ENCODE measurements at regions not wholly inside any gene's neighbourhood (a gene's known extent, or its start where the extent isn't known, plus 50 kb on each side); places are given as distances from the start of the nearest gene placed in this dataset.

DNA sequence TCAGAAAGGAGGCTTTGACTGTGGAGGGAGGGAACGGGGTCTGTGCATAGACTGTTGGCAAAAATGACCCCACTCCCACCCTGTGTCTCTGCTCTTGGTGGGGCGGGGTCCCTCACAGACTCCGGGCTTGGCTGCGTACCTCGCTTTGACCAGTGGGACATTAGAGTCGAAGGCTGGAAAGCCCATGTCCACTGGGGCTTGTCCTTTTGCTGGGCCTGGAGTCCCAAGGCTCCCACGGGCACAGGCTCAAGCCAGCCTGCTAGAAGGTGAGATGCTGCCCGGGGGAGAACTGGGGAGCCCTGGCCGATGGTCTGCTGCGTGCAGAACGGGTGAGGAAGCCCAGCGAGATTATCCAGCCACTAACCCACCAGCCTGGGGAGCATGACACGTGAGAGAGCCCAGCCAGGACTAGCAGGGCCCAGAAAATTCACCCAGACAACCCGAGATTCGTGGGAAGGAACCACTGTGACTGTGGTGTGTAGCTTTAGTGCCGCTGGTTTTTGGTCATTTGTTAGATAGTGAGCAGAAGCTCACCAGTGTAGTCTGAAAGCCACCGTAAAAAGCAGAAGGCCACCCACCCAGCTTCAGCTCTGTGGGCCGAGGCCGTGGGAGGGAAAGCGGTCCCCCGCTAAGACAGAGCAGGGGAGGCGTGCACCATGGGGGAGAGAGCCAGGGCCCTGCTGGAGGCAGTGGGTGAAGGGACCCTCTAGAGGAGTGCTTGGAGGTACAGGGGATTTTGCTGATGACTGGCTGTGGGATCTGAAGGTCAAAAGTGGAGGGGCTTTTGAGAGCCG lies 78.3 kb upstream of the C1orf174 start:
- Histone ChIP-seq H3K27me3 (ENCODE audit: low read depth) (peaks cover 82% of the 10 kb centered on the region), H3K9me3 (replicated peaks) (no peaks in the 10 kb centered on the region), H3K27ac (replicated peaks) (no peak overlapping the region), H3K36me3 (no peaks in the 10 kb centered on the region), H3K4me3 (no peak overlapping the region), H3K4me1 (no peaks in the 10 kb centered on the region)
- no peak for DNase-seq
- no peak for TF ChIP-seq CTCF (IDR thresholded peaks at IDR 0.05; ENCODE audit: borderline replicate concordance)
- intact Hi-C loops (cut with micrococcal nuclease): no loop called here

GRCh38 chr1:3978990-3979325 lies 78.9 kb upstream of the C1orf174 start:
- TF ChIP-seq CTCF (IDR thresholded peaks at IDR 0.05; ENCODE audit: borderline replicate concordance): no peak
- Histone ChIP-seq H3K4me3 (no peak overlapping the region), H3K9me3 (replicated peaks) (no peaks in the 10 kb centered on the region), H3K36me3 (no peaks in the 10 kb centered on the region), H3K27me3 (ENCODE audit: low read depth) (peaks cover 82% of the 10 kb centered on the region), H3K4me1 (no peaks in the 10 kb centered on the region), H3K27ac (replicated peaks) (no peak overlapping the region)
- intact Hi-C loops (cut with micrococcal nuclease): no loop called here
- no peak for DNase-seq

DNA sequence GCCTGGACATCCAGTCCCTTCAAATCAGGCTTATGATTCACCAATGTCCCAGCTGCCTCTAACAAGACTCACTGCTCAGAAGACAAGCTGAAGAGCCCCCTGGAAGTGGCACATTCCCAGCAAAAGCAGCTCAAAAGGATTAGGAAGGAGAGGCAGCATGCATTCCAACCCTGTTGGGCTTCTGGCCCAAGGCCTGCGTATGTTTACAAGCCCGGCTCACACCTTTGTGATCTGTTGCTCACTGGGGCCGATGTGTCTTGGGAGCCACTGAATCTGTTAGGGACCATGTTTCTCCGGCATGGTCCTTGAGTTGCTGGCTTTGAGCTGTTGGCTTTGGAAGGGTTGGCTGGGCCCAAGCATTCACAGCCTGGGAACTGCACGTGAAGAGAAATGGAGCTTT lies 81.2 kb upstream of the C1orf174 start:
- Histone ChIP-seq H3K27ac (replicated peaks) (no peak overlapping the region), H3K4me3 (no peak overlapping the region), H3K4me1 (no peaks in the 10 kb centered on the region), H3K27me3 (ENCODE audit: low read depth) (peaks cover 71% of the 10 kb centered on the region), H3K36me3 (no peaks in the 10 kb centered on the region), H3K9me3 (replicated peaks) (no peaks in the 10 kb centered on the region)
- no peak for DNase-seq
- TF ChIP-seq CTCF (IDR thresholded peaks at IDR 0.05; ENCODE audit: borderline replicate concordance): no peak
- intact Hi-C loops (cut with micrococcal nuclease): no loop called here

- peaks cover 70% of the 10 kb centered on the region for H3K27me3 ChIP-seq (ENCODE audit: low read depth)
- H3K36me3 ChIP-seq: no peaks in the 10 kb centered on the region
- no peaks in the 10 kb centered on the region for H3K4me1 ChIP-seq
- H3K4me3 ChIP-seq: no peak overlapping the region
- H3K27ac ChIP-seq (replicated peaks): no peak overlapping the region
- TF ChIP-seq CTCF (IDR thresholded peaks at IDR 0.05; ENCODE audit: borderline replicate concordance): no peak
- DNase-seq: no peak
- intact Hi-C loops (cut with micrococcal nuclease): no loop called here
- no peaks in the 10 kb centered on the region for H3K9me3 ChIP-seq (replicated peaks)
These were observed 81.9 kb upstream of the C1orf174 start for GRCh38 chr1:3981746-3982505.

- H3K9me3 ChIP-seq (replicated peaks): no peaks in the 10 kb centered on the region
- H3K27ac ChIP-seq (replicated peaks): no peak overlapping the region
- peaks cover 71% of the 10 kb centered on the region for H3K27me3 ChIP-seq (ENCODE audit: low read depth)
- H3K36me3 ChIP-seq: no peaks in the 10 kb centered on the region
- intact Hi-C loops (cut with micrococcal nuclease): no loop called here
- no peak overlapping the region for H3K4me3 ChIP-seq
- DNase-seq: no peak
- TF ChIP-seq CTCF (IDR thresholded peaks at IDR 0.05; ENCODE audit: borderline replicate concordance): no peak
- H3K4me1 ChIP-seq: no peaks in the 10 kb centered on the region
These were observed 83.1 kb upstream of the C1orf174 start for GRCh38 chr1:3983181-3983580.

All from left ventricle myocardium inferior (tissue), 1 donor.